Endothelial cell of umbilical vein (primary cell): ENCODE measurements at regions not wholly inside any gene's neighbourhood (a gene's known extent, or its start where the extent isn't known, plus 50 kb on each side); places are given as distances from the start of the nearest gene placed in this dataset.
"Not testable (repeated sequence)": the region's sequence is repeated elsewhere in the genome, so short reads cannot be mapped to it uniquely, and the experiment has no call there.

Experiments
- BruUV-seq: library from RNA; stranded (reverse); fragments of 400-500 nt; replicated peaks from 2 replicates; lab custom pipeline; 2021; lab: Mats Ljungman, UMichigan
- CTCF ChIA-PET: fragments of 300-600, 350-600 bp; sonication (Branson Sonifier 250); formaldehyde crosslinking; loops from one replicate; lab custom pipeline; 2021; ENCODE audit warnings: antibody characterized with exemption, inconsistent platforms; lab: Charles Lee
- POLR2A ChIA-PET: fragments of 300-600, 350-600 bp; sonication (Branson Sonifier 250); formaldehyde crosslinking; loops from one replicate; lab custom pipeline; 2021; ENCODE audit warnings: antibody characterized with exemption, inconsistent platforms; lab: Charles Lee
- DNase-seq: peaks from one replicate; pipeline ENCODE4 v3.0.0-alpha.2; 2011; ENCODE audit warnings: low read depth, low spot score
- FAIRE-seq: peaks from 2 replicates; lab custom pipeline; 2011; peaks lifted over from hg19 to GRCh38; lab: Jason Lieb, UNC
- H2AFZ ChIP-seq: 2 replicates; pipeline ENCODE4 v1.6.0; 2012; ENCODE audit warnings: low read depth, low read length, control low read depth, inconsistent platforms
- H3K27ac ChIP-seq: 2 replicates; pipeline ENCODE4 v1.5.1; 2011; ENCODE audit warnings: low read depth, mild to moderate bottlenecking, control low read depth, low read length, moderate library complexity; ENCODE audit not compliant: insufficient read depth
- H3K27me3 ChIP-seq, 2 experiments: 2 replicates each; pipeline versions ENCODE4 v1.6.0 to v1.6.1; 2011; ENCODE audit warnings: low read length in 2 of 2, mixed read lengths in 1 of 2; ENCODE audit not compliant: control insufficient read depth in 2 of 2, insufficient read depth in 2 of 2
- H3K36me3 ChIP-seq, 2 experiments: 2 replicates in 1 of 2; 3 replicates in 1 of 2; pipeline ENCODE4 v1.5.1; 2011; ENCODE audit warnings: low read length in 2 of 2, mild to moderate bottlenecking in 1 of 2, moderate library complexity in 1 of 2; ENCODE audit not compliant: control insufficient read depth in 2 of 2, insufficient read depth in 2 of 2; ENCODE audit errors: extremely low read depth in 1 of 2
- H3K4me1 ChIP-seq: 3 replicates; pipeline ENCODE4 v1.5.1; 2011; ENCODE audit warnings: mild to moderate bottlenecking, low read length; ENCODE audit not compliant: control insufficient read depth, insufficient read depth; ENCODE audit errors: extremely low read depth
- H3K4me2 ChIP-seq: 2 replicates; pipeline ENCODE4 v1.6.1; 2011; ENCODE audit warnings: low read length, control low read depth, mixed read lengths; ENCODE audit not compliant: insufficient read depth
- H3K4me3 ChIP-seq, 3 experiments: fragments of 200-600 bp in 1 of 3; sonication (generic), shearing (Covaris generic) in 1 of 3; replicated peaks in 1 of 3; 2 replicates each; pipeline ENCODE4 v1.5.1; 2011 to 2016; ENCODE audit warnings: control low read depth in 3 of 3, low read length in 3 of 3, mild to moderate bottlenecking in 2 of 3, inconsistent platforms in 1 of 3, low read depth in 1 of 3, moderate library complexity in 1 of 3; ENCODE audit not compliant: insufficient read depth in 1 of 3
- H3K79me2 ChIP-seq: 2 replicates; pipeline ENCODE4 v1.6.0; 2012; ENCODE audit warnings: low read length, inconsistent platforms; ENCODE audit not compliant: control insufficient read depth, insufficient read depth
- H3K9ac ChIP-seq: replicated peaks from 2 replicates; pipeline ENCODE3; 2011; ENCODE audit warnings: low read length, control low read depth; ENCODE audit not compliant: insufficient read depth; ENCODE audit errors: extremely low read depth
- H3K9me1 ChIP-seq: replicated peaks from 3 replicates; pipeline ENCODE4 v1.6.0; 2011; ENCODE audit warnings: mild to moderate bottlenecking, low read length; ENCODE audit not compliant: control insufficient read depth, insufficient read depth; ENCODE audit errors: extremely low read depth
- H3K9me3 ChIP-seq: replicated peaks from 2 replicates; pipeline ENCODE4 v1.5.1; 2012; ENCODE audit warnings: low read length, inconsistent platforms; ENCODE audit not compliant: control insufficient read depth, insufficient read depth
- H4K20me1 ChIP-seq: replicated peaks from 2 replicates; pipeline ENCODE3; 2011; ENCODE audit warnings: mild to moderate bottlenecking, low read length; ENCODE audit not compliant: control insufficient read depth, insufficient read depth; ENCODE audit errors: extremely low read depth
- CTCF ChIP-seq, 2 donors: IDR thresholded peaks; 1 replicate in 1 of 2; 2 replicates in 1 of 2; pipeline ENCODE4 v1.5.1; 2011; ENCODE audit warnings: low read length in 2 of 2, mild to moderate bottlenecking in 2 of 2, moderate library complexity in 2 of 2, control low read depth in 1 of 2, inconsistent platforms in 1 of 2, low read depth in 1 of 2; ENCODE audit not compliant: insufficient read depth in 1 of 2; ENCODE audit errors: extremely low read depth in 1 of 2
- GATA2 ChIP-seq: IDR thresholded peaks from 2 replicates; pipeline ENCODE4 v1.7.0; 2011; ENCODE audit warnings: low read depth, mild to moderate bottlenecking, moderate library complexity, mixed read lengths, low read length; ENCODE audit not compliant: insufficient read length, insufficient read depth
- JUN ChIP-seq: IDR thresholded peaks from 2 replicates; pipeline ENCODE4 v1.6.1; 2011; ENCODE audit warnings: borderline replicate concordance, low read depth; ENCODE audit not compliant: insufficient read length, insufficient read depth
- dilution Hi-C: fragments of 300-500 bp; cut with MboI; formaldehyde crosslinking; loops from one replicate; pipeline ENCODE4 v1.15.0; 2019; ENCODE audit warnings: low sequenced_read_pairs; ENCODE audit not compliant: extremely low pct_ligation_motif_present
- intact Hi-C: fragments of 100-400 bp; cut with micrococcal nuclease; formaldehyde crosslinking; loops from one replicate; pipeline ENCODE4 v1.10.0; 2022

- dilution Hi-C loops (no loop called here), intact Hi-C loops (no loop called here)
- H2AFZ ChIP-seq = no peak overlapping the region
- no peaks in the 10 kb centered on the region for H3K4me1 ChIP-seq
- no peaks in the 10 kb centered on the region for H4K20me1 ChIP-seq
- H3K4me3 ChIP-seq = no peak overlapping the region
- H3K79me2 ChIP-seq = no peaks in the 10 kb centered on the region
- ChIA-PET POLR2A (no interaction called here), CTCF (no interaction called here)
- BruUV-seq = no TSS peak
- H3K9me3 ChIP-seq = no peaks in the 10 kb centered on the region
- no peaks in the 10 kb centered on the region for H3K36me3 ChIP-seq
- no peak overlapping the region for H3K4me2 ChIP-seq
- no peaks in the 10 kb centered on the region for H3K9me1 ChIP-seq
- no peak overlapping the region for H3K9ac ChIP-seq
- FAIRE-seq = no peak
- H3K27ac ChIP-seq = no peak overlapping the region
- H3K27me3 ChIP-seq = no peaks in the 10 kb centered on the region
- TF ChIP-seq CTCF (IDR thresholded peaks at IDR 0.05; ENCODE audit: extremely low read depth in 1 of 2, insufficient read depth in 1 of 2, low read depth in 1 of 2, low read length in 2 of 2) = no peak
- no peak for TF ChIP-seq JUN
- no peak for TF ChIP-seq GATA2
- DNase-seq = no peak
Measured at GRCh38 chr13:100787899-100788298, 113.3 kb upstream of the TMTC4 start.

GRCh38 chr13:100776686-100777085 is 102.1 kb upstream of the TMTC4 start:
- FAIRE-seq, intact Hi-C loops, BruUV-seq, H4K20me1 ChIP-seq, H3K9ac ChIP-seq, H3K9me3 ChIP-seq, H3K4me3 ChIP-seq, POLR2A ChIA-PET, H3K79me2 ChIP-seq, H3K36me3 ChIP-seq, CTCF ChIA-PET, H3K27ac ChIP-seq, H3K27me3 ChIP-seq, DNase-seq, H3K9me1 ChIP-seq, dilution Hi-C loops, H3K4me2 ChIP-seq, H2AFZ ChIP-seq, H3K4me1 ChIP-seq: not testable (repeated sequence)
